NCI-H226 (cell line): ENCODE measurements at regions not wholly inside any gene's neighbourhood (a gene's known extent, or its start where the extent isn't known, plus 50 kb on each side); places are given as distances from the start of the nearest gene placed in this dataset.
"Not testable (repeated sequence)": the region's sequence is repeated elsewhere in the genome, so short reads cannot be mapped to it uniquely, and the experiment has no call there.

Experiments
- DNase-seq: peaks from one replicate; pipeline ENCODE4 v3.0.0-alpha.2; 2015

DNA sequence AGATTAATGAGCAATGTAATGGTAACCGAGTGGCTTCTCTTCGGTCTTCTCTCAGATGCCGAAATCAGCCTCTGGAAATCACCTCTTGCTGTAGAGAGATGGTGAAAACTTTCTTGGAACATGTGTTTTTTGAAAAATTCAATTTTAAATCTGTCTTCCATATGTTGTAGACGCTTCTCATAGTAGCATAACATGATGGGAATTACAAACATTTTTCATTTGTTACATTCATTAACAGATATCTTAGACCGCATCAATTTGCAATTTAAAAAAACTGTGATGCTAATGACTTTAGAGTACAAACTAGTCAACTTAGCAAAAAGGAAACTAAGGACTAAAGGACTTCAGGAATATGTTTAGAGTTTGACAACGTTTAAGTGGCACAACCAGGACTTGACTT, 275.2 kb downstream of the ASXL3 start:
- DNase-seq: no peak

DNA sequence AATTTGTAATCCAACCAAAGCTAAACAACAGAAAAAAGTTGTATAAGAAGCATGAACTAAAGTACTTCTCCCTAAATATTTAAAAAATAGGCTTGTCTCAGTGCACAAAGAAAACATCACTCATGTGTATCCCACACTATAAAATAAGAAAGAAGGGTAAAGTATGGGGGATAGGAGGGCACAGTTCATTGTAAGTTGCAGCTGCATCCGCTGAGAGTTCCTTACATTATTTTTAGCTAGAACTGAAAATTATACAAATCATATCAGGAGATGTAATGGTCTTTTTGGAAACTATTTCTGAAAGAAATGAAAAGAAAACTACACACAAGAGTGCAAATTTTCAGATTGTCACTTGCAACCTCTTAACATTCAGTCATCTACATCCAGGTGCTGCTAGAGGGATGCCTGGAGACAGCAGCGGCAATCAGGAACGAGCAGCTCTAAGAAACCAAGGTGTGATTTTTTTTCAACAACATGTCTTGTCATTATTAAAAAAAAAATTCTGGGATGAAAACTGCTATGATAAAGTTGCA, 273.6 kb downstream of the ASXL3 start:
- DNase-seq: no peak

DNA sequence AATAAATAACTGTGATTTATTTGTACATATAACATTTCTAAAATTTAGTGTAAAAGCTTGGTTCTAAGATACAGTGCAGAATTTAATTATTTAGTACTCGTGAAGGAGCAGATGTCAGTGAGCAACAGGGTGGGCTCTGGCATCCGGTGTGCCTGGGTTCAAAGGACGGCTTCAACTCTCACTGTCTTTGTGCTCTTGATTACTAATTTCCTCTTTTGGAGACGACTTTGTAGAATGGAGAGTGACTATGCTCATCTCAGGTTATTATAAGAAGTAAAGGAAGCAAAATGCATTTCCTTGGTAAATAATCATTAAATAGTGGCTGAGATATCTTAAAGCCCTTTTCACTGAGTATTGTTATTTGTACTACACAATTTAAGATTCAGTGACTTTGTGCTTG, 271.7 kb downstream of the ASXL3 start:
- DNase-seq: no peak

DNA sequence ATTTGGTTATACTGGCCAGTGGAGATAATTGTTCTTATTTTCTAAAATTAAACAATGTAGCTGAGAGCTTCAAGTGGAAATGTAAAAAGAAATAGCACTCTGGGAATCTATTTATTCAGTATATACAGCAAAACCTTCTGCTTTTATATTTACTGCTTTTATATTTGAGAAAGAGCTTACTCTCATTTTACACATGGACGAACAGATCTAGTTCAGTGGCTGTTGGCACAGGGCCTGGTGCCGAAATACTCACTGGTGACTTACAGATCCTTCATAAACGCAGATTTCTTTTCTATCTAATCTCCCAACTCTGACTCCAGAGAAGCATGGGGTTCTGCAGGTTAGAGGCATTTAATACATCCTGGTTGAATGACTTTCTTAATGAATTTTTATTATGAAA, 266.2 kb downstream of the ASXL3 start:
- DNase-seq: no peak

DNA sequence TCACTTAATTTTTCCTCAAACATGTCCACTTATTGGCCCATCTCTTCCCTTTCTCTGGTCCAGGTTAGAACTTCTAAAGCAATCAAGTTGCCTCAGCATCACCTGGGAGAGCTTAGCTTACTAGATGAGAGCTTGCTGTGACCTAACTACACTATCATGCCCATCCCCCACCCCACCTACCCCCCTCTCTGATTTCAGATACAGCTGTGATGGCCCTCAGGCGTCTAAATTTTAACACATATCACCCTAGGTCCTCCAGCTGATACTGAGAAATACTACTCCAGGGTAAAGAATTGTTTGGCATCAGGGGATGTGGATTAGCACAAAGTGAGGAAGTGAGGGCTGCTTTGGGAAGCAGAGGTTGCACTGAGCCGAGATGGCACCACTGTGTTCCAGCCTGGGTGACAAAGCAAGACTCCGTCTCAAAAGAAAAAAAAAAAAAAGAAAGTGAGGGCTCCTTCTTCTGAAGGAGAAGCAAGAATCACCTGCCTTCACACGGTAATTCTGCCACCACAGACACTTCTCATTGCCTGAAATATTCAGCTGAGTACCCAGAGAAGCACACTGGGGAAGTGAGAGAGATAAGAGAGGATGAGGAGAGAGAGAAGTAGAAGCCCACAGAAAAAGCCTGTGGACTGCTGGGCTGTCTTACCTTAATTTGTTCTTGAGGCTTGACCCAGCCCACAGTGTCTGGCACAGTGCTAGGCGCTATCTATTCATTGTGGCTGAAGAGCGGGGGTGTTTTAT, 263.4 kb downstream of the ASXL3 start:
- DNase-seq: no peak

DNA sequence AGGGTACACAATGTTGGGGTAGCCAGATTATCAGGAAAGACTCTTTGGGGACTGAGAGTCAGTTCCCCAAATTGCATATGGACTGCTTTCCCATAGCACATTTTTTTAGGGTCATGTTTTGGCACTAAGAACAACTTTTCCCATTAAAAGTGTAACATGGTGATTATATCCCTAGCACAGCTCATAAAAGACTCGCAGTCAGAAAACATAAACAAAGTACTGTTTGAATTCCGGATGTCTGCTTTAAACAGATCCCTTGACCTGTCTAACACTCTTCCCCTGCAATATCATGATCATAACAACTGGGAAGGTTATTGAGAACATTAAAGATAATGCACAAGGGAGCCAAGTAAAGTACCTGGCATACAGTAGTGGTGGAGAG, 262.2 kb downstream of the ASXL3 start:
- DNase-seq: no peak

DNA sequence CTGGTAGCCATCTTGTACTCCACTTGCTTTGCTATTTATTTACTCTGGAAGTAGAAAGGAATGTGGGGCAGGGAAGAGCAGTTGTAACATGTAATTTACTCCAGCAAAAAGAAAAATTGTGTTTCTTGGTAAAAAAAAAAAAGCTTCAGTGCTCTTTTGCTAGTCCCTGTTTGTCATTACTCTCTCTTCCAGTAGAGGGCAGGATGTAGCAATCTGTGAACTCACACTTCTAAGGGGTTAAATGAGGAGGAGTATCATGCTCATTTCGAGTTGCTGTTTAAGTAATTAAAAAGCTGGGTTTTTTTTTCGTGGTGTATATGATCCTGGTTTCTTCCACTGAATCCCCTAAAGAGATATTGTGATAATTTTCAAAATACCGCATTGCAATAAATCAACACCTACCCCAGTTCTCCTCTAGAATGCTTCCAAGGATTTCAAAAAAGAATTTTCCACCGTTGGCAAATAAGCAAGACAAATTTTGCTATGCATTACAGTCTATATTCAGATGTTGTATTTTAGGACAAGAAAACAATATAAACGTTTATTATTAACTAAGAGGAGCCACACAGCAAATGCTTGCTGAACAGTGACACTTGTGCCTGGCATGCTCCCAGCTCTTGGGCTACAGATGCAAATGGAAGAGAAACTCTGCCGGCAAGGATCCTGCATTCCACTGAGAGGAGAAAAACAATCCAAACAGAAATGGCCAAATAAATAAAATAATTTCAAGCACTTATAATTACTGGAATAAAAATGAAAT, 261.6 kb downstream of the ASXL3 start:
- DNase-seq: no peak

DNA sequence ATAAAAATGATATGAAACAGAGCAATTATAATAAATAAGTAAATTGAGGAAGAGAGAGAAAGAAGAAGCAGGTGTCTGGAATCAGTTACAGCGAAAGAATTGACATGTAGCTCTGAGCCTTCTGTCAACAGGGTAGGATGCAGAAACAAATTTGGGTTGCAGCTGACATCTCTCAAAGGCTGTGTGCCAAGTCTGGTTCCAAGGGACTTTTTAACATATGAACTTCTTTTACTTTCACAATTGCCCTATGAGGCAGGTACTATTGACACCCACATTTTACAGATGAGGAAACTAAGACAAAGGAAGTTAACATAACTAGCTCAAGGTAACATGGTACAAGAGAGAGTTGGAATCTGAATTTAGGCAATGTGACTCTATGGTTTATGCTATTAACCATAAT, 260.0 kb downstream of the ASXL3 start:
- no peak for DNase-seq

DNA sequence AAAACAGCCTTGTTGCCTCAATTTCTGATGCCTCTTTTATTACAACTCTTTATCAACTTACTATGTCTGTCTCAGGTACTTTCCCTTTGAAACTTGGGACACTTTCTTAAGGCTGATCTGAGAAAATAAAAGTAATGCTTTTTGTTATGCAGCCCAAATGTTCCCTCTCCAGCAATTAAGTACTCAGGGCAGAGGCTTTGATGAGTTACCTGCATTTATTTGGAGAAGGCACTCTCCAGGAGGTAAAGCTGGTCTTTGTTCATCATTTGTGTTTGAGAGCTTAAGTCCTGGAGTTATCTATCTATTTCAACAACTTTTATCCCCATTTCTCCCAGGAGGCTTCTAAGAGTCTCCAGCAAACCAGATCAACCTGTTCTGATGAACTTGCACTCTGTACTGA, 259.2 kb downstream of the ASXL3 start:
- no peak for DNase-seq

DNA sequence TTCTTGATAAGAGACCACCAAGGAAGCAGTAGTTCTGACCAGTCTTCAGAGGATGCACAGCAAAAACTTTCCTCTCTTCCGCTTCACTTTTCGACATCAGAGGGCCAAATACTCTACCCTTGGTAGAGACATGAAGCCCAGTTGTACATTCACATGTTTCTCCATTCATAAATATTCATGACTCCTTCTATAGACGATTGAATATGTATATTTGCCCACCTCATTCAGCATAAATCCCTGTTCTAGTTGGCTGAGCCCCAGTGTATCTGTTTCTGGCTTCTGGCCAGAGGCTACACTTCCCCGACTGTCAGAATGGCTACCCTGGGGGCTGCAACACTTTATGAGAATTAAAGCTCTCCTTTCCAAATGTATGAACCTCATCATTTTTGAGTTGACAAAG, 258.5 kb downstream of the ASXL3 start:
- DNase-seq: no peak

DNA sequence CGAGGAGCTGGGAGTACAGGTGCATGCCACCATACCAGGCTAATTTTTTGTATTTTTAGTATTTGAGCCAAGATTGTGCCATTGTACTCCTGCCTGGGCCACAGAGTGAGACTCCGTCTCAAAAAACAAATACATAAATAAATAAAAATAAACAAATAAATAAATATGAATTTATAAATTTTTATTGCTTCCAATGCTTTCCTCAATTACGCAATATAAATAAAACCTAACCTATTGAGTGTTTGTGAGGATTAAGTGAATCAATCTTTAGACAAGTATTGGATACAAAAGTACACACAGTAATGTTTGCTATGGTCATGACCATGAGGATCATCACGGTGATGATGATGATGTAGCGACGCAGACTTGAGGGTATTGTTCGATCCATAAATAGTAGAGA, 257.4 kb downstream of the ASXL3 start:
- no peak for DNase-seq

DNA sequence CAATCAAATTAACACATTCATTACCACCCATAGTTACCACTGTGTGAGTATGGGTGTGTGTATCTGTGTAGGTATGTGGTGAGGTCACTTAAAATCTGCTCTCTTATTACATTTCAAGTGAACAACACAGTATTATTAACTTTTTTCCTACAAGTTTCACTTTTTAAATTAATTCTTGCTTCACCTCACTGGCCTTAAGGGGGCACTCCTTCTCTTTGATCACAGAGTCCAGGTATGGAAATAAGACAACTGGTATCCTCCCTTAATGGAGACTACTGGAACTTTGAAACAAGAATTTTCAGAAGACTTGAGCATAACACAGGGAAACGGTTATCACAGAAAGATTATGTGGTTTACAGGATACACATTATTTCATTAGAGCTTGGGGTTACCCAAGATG, 255.8 kb downstream of the ASXL3 start:
- DNase-seq: no peak

DNA sequence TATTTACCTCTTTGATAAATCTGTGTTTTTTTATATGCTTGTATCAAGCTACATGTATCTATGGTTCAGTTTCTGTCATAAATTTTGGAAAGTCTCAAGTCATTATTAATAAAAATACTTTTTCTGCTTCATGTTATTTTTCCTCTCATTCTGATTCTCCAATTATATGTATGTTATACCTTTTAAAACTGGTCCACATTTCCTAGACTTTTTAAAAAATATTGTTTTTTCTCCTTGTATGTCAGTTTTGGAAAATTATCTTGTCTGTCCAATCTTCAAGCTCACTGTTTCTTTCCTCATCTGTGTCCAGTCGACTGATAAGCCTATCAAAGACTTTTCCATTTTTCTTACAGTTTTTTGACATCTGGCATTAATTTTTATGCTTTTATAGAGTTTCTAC, 253.4 kb downstream of the ASXL3 start:
- DNase-seq: no peak

DNA sequence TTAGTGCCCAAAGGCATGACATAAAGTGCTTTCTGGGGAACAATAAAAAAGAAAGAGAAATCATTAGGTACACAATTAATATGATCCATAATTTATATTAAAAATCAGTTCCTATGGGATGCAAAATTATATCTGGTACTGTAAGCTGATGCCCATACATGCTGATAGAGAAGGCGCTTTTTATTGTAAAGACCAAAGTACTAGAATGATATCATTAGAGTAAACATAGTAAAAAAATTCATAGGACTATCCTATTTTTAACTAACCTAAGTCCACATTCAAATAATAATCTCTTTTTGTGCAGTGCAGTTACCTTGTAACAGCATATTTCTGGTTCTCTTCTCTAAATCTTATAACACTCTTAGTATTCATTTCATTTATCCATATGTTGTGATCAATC, 252.2 kb downstream of the ASXL3 start:
- DNase-seq: no peak

DNA sequence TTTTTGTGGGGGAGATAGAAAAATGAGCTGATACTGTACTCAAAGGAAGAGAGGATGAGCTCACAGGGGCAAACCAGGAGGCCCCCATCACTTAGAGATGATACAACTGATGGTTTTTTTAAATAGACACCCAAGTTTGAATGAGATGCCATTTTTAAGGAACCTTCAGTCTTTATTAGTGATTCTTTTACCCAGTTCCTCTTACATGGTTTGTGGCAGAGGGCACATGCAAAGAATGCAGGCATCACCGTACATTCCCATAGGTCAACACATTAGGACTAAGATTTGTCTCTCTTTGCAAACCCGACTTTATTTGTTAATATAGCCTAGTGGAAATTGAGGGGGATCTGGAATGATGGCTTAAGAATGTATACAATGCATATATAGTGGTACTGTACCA, 250.9 kb downstream of the ASXL3 start:
- DNase-seq: no peak

DNA sequence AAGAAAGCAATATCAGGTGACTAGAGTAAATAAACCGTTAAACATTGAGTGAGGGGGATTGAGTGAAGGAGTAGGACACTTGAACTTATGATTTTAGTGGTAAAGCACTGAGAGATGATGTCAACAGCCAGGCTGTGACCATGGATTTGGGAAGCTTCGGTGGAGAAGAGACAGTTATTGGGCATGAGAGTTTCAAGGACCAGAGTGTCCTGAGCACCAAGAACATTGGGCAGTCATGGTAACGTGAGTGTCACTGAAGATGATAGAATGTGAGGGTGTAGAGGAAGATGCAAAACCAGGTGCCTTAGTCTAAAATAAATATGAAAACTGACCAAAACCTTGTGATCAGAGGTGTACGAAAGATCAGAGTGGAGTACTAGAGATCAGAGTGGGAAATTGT, 248.1 kb downstream of the ASXL3 start:
- DNase-seq: no peak

DNA sequence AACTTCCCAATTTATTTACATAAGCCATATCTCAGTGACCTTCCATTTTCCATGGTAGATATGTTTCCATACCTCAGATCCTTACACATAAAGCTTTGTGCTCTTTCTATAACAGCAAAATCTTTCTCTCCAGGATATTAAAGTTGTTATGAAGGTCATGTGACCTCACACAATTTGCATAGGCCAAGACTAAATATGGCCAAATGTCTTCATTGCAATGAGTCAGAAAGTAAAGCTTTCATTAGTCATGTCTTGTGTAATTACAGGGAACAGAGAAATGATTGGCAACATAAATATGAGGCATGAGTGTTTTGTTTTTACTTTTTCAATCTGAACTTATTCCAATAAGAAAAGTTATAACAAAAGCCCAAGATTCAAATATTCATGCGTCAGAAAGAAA, 243.5 kb downstream of the ASXL3 start:
- no peak for DNase-seq

DNA sequence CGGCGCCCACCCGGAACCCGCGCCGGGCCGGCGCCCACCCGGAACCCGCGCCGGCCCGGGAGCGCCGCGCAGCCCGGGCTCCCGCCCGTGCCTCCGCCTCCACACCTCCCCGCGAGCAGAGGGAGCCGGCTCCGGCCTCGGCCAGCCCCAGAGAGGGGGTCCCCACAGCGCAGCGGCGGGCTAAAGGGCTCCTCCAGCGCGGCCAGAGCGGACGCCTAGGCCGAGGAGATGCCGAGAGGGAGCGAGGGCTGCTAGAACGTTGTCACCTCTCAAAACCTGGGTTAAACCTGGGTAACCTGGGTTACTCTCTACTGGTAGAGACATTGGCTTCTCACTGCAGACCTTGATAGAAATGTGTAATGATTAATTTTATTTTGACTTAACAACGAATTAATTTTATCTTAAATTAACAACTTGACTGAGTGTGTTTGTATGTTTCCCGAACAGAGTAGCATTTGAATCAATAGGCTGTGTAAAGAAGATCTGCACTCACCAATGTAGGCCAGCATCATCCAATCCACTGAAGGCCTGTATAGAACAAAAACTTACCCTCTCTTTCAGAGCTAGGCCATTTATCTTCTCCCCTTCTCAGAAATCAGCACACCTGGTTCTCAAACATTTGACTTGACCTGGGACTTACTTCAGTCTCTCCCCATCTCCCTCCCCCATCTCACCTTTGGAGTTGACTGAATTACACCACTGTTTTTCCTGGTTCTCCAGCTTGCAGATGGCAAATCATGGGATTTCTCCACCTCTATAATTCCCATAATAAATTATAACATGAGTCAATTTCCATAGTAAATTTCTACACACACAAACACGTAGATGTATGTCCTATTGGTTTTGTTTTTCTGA, 242.7 kb downstream of the ASXL3 start:
- no peak for DNase-seq

DNA sequence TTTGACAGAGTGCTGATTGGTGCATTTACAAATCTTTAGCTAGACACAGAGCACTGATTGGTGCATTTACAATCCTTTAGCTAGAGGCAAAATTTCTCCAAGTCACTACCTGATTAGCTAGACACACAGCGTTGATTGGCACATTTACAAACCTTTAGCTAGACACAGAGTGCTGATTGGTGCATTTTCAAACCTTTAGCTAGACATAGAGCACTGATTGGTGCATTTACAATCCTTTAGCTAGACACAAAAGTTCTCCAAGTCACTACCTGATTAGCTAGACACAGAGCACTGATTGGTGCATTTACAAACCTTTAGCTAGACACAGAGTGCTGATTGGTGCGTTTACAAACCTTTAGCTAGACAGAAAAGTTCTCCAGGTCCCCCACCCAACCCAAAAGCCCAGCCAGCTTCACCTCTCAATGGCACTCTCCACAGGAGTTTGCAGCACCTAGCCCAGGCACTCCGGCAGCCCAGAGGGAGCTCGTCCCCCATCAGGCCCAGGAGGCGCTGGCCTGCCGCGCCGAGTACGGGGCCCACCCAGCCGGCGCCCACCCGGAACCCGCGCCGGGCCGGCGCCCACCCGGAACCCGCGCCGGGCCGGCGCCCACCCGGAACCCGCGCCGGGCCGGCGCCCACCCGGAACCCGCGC, 241.8 kb downstream of the ASXL3 start:
- not testable (repeated sequence) for DNase-seq

DNA sequence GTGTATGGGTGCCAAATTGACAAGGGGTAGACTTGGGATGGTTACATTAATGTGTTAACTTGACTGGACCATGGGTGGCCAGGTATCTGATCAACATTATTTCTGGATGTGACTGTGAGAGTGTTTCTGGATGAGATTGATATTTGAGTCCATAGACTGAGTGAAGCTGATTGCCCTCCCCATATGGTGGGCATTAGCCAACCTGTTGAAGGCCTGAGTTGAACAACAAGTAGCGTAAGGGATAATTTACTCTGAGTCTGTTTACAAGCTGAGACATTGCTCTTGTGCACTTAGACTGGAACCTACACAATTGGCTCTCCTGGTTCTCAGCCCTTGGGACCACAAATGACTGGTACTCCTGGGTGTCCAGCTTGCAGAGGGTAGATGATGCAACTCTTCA, 240.1 kb downstream of the ASXL3 start:
- DNase-seq: no peak

DNA sequence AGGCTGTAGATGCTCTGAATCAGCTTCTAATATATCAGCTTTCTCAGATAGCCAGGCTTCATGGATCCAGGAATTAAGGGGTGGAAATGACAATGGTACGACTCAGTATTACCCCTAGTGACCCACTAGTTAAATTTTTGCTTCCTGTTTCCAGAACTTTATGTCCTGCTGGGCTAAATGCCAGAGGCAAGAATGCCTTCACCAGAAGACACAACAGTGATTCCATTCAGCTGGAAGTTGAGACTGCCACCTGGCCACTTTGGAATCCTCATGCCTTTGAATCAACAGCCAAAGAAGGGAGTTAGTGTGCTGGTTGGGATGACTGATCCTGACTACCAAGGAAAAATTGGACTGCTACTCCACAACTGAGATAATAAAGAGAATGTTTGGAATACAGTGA, 239.1 kb downstream of the ASXL3 start:
- DNase-seq: peak; percentile 17

DNA sequence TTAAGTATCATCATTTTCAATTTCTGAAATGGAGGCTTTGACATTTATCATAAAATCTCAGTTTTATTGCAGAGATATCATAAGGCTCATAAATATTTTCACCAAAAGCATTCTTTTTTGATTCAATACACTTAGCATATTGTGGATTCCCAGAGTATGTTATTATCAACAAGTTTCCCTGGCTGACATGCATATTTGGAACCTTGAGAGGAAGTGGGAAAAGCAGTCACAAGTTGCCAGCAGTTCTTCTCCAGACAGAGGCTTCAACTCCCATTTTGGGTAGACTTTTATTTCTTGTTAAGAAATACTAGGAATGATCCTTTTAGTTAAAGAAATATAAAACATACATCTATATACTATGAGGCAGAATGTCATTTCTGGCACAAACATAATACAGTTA, 236.5 kb downstream of the ASXL3 start:
- DNase-seq: no peak

DNA sequence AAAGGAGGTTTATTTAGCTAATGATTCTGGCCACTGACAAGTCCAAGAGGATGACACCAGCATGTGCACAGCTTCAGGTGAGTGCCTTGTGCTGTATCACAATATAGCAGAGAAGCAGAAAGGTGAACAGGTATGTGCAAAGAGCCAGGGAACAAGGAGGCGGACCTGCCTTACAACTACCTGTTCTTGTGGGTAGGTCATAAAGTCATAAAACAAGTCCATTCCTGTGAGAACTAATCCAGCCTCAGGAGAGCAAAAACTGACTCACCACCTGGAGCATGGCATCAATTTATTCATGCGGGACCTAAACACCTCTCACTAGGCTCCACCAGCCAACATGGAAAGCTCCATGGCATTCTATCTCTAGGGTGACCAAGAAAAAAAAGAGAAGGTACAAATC, 234.2 kb downstream of the ASXL3 start:
- no peak for DNase-seq
